Right lobe of liver (tissue), 4 donors: ENCODE measurements at regions not wholly inside any gene's neighbourhood (a gene's known extent, or its start where the extent isn't known, plus 50 kb on each side); places are given as distances from the start of the nearest gene placed in this dataset.

Experiments
- CTCF ChIP-seq, 4 donors: fragments of 200-600 bp in 3 of 4; fragments of 450-650 bp in 1 of 4; IDR thresholded peaks; one replicate each; pipeline versions ENCODE4 v1.5.1 to v1.8.0; 2016 to 2022; ENCODE audit warnings: antibody characterized with exemption in 4 of 4, mild to moderate bottlenecking in 2 of 4
- POLR2A ChIP-seq: fragments of 450-650 bp; IDR thresholded peaks from one replicate; pipeline ENCODE4 v1.6.1; 2017; ENCODE audit warnings: antibody characterized with exemption, mild to moderate bottlenecking
- donor health status: DM: no; HTN: no; CAD: no.
- donor health status: DM: no; HTN: no; CAD: no.
- donor health status: DM: no; HTN: yes; CAD: no.

- TF ChIP-seq CTCF (IDR thresholded peaks at IDR 0.05) = no peak
- TF ChIP-seq POLR2A = no peak
Measured at GRCh38 chr5:74493411-74493810, 147.1 kb downstream of the ENC1 start.
